GM23338 (cell line): ENCODE measurements at regions not wholly inside any gene's neighbourhood (a gene's known extent, or its start where the extent isn't known, plus 50 kb on each side); places are given as distances from the start of the nearest gene placed in this dataset.

Experiments used
- ATAC-seq: fragments of 200-7000 bp; cut with Tn5 transposase; 3 replicates; pipeline ENCODE4 v1.9.1; 2020
- DNase-seq: peaks from one replicate; pipeline ENCODE4 v3.0.0-alpha.2; 2015; ENCODE audit warnings: low spot score
- H2AFZ ChIP-seq: fragments of 200-600 bp; sonication (generic); 2 replicates; pipeline ENCODE4 v1.8.0; 2016; ENCODE audit warnings: antibody characterized with exemption, mild to moderate bottlenecking, moderate library complexity
- H3F3A ChIP-seq: fragments of 200-600 bp; sonication (generic); replicated peaks from 2 replicates; pipeline ENCODE4 v1.8.0; 2017; ENCODE audit warnings: antibody characterized with exemption, mixed run types, low read depth
- H3K27ac ChIP-seq: fragments of 200-600 bp; sonication (generic); 2 replicates; pipeline ENCODE4 v1.6.1; 2016; ENCODE audit warnings: low read depth
- H3K27me3 ChIP-seq: fragments of 200-600 bp; sonication (generic); 2 replicates; pipeline ENCODE4 v1.8.0; 2016; ENCODE audit warnings: mild to moderate bottlenecking, mixed run types, moderate library complexity; ENCODE audit not compliant: insufficient read depth
- H3K36me3 ChIP-seq: fragments of 200-600 bp; sonication (generic); 2 replicates; pipeline ENCODE4 v1.8.0; 2016; ENCODE audit warnings: mild to moderate bottlenecking; ENCODE audit not compliant: insufficient read depth
- H3K4me1 ChIP-seq: fragments of 200-600 bp; sonication (generic); 2 replicates; pipeline ENCODE4 v1.8.0; 2016; ENCODE audit warnings: mild to moderate bottlenecking, moderate library complexity; ENCODE audit not compliant: insufficient read depth
- H3K4me2 ChIP-seq: fragments of 200-600 bp; sonication (generic); 2 replicates; pipeline ENCODE4 v1.7.1; 2017; ENCODE audit warnings: mixed run types
- H3K4me3 ChIP-seq: fragments of 200-600 bp; sonication (generic); 2 replicates; pipeline ENCODE4 v1.6.1; 2016; ENCODE audit warnings: mixed run types
- H3K79me2 ChIP-seq: fragments of 200-600 bp; sonication (generic); replicated peaks from 2 replicates; pipeline ENCODE4 v1.8.0; 2017; ENCODE audit warnings: mild to moderate bottlenecking; ENCODE audit not compliant: insufficient read depth
- H3K9me2 ChIP-seq: fragments of 200-600 bp; sonication (generic); 2 replicates; pipeline ENCODE4 v1.8.0; 2017; ENCODE audit not compliant: insufficient read depth
- H4K20me1 ChIP-seq: fragments of 200-600 bp; sonication (generic); replicated peaks from 2 replicates; pipeline ENCODE4 v1.8.0; 2017; ENCODE audit warnings: mild to moderate bottlenecking; ENCODE audit not compliant: insufficient read depth
- H3K27ac Mint-ChIP-seq: 2 replicates; pipeline ENCODE4 v1.8.0; 2020; ENCODE audit warnings: inconsistent platforms, mild to moderate bottlenecking, moderate library complexity, mixed read lengths
- H3K27me3 Mint-ChIP-seq: 3 replicates; pipeline ENCODE4 v1.8.0; 2022; ENCODE audit warnings: low read depth, mild to moderate bottlenecking, moderate library complexity, mixed read lengths, inconsistent platforms; ENCODE audit not compliant: insufficient read depth, poor library complexity
- H3K36me3 Mint-ChIP-seq: 3 replicates; pipeline ENCODE4 v1.8.0; 2021; ENCODE audit warnings: low read depth, mild to moderate bottlenecking, inconsistent platforms, moderate library complexity, mixed read lengths
- H3K4me1 Mint-ChIP-seq: 3 replicates; pipeline ENCODE4 v1.8.0; 2020; ENCODE audit warnings: mild to moderate bottlenecking, inconsistent platforms, mixed read lengths
- H3K4me3 Mint-ChIP-seq: 3 replicates; pipeline ENCODE4 v1.8.0; 2021; ENCODE audit warnings: moderate library complexity, mild to moderate bottlenecking, inconsistent platforms, mixed read lengths
- H3K9me3 Mint-ChIP-seq: 3 replicates; pipeline ENCODE4 v1.8.0; 2020; ENCODE audit warnings: moderate library complexity, mild to moderate bottlenecking, inconsistent platforms, mixed read lengths
- CREB1 ChIP-seq: fragments of 250-450 bp; sonication (Bioruptor Pico); IDR thresholded peaks from 2 replicates; pipeline ENCODE4 v1.5.0; 2020; ENCODE audit warnings: low read depth, mild to moderate bottlenecking, moderate library complexity
- ETS1 ChIP-seq: IDR thresholded peaks from 2 replicates; pipeline ENCODE4 v1.6.1; 2016; ENCODE audit warnings: antibody characterized with exemption
- EZH2 ChIP-seq: fragments of 200-600 bp; sonication (generic); IDR thresholded peaks from one replicate; pipeline ENCODE4 v1.8.0; 2017; ENCODE audit warnings: antibody characterized with exemption, mild to moderate bottlenecking, low read depth; ENCODE audit not compliant: unreplicated experiment
- EZH2phosphoT487 ChIP-seq: fragments of 200-600 bp; sonication (generic); IDR thresholded peaks from one replicate; pipeline ENCODE4 v1.8.1; 2018; ENCODE audit warnings: antibody characterized with exemption; ENCODE audit not compliant: unreplicated experiment
- NANOG ChIP-seq: IDR thresholded peaks from 2 replicates; pipeline ENCODE4 v1.6.1; 2016; ENCODE audit warnings: antibody characterized with exemption, borderline replicate concordance
- REST ChIP-seq: IDR thresholded peaks from one replicate; pipeline ENCODE4 v1.6.1; 2018; ENCODE audit warnings: antibody characterized with exemption; ENCODE audit not compliant: unreplicated experiment
- STAT1 ChIP-seq: IDR thresholded peaks from one replicate; pipeline ENCODE4 v1.6.1; 2016; ENCODE audit warnings: antibody characterized with exemption; ENCODE audit not compliant: unreplicated experiment
- ZNF114 ChIP-seq: fragments of 250-450 bp; sonication (Bioruptor Pico); IDR thresholded peaks from 2 replicates; pipeline ENCODE4 v1.5.0; 2020; ENCODE audit warnings: mild to moderate bottlenecking, moderate library complexity
- ZNF331 ChIP-seq: fragments of 250-450 bp; sonication (Bioruptor Pico); IDR thresholded peaks from 2 replicates; pipeline ENCODE4 v1.5.0; 2020; ENCODE audit warnings: low read depth, mild to moderate bottlenecking, moderate library complexity

DNA sequence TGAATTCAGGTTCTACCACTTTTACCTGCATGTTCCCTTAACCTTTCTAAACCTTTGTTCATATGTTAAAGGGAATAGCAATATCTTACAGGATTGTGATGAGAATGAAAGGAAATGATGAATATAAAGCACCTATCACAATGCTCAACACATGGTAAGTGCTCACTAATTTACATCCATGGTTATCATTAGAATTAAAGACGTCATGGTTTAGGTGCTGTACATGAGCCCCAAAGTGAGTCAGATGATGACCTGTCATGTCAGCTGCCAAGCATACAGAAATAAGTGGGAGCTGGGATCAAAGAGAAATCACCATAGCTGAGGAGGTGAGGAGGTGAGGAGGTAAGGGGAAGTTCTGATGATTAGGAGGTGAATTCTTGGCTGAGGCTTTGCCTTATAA lies 135.9 kb upstream of the ATP2B1 start:
- TF ChIP-seq REST (no peak), EZH2phosphoT487 (no peak), ZNF331 (CRISPR knock-in tag) (no peak)
- no peaks in the 10 kb centered on the region for H3K4me1 Mint-ChIP-seq
- no peak overlapping the region for H3K4me3 Mint-ChIP-seq
- ATAC-seq = no peak
- Histone ChIP-seq H3F3A (no peaks in the 10 kb centered on the region), H3K4me3 (no peak overlapping the region), H3K36me3 (no peaks in the 10 kb centered on the region), H3K4me1 (no peaks in the 10 kb centered on the region), H3K79me2 (no peaks in the 10 kb centered on the region), H3K27me3 (no peaks in the 10 kb centered on the region), H2AFZ (no peak overlapping the region), H3K9me2 (no peaks in the 10 kb centered on the region), H3K4me2 (no peak overlapping the region), H4K20me1 (no peaks in the 10 kb centered on the region), H3K27ac (no peak overlapping the region)
- no peaks in the 10 kb centered on the region for H3K27me3 Mint-ChIP-seq
- H3K36me3 Mint-ChIP-seq = no peaks in the 10 kb centered on the region
- H3K9me3 Mint-ChIP-seq = no peaks in the 10 kb centered on the region
- no peak overlapping the region for H3K27ac Mint-ChIP-seq
- DNase-seq = no peak

DNA sequence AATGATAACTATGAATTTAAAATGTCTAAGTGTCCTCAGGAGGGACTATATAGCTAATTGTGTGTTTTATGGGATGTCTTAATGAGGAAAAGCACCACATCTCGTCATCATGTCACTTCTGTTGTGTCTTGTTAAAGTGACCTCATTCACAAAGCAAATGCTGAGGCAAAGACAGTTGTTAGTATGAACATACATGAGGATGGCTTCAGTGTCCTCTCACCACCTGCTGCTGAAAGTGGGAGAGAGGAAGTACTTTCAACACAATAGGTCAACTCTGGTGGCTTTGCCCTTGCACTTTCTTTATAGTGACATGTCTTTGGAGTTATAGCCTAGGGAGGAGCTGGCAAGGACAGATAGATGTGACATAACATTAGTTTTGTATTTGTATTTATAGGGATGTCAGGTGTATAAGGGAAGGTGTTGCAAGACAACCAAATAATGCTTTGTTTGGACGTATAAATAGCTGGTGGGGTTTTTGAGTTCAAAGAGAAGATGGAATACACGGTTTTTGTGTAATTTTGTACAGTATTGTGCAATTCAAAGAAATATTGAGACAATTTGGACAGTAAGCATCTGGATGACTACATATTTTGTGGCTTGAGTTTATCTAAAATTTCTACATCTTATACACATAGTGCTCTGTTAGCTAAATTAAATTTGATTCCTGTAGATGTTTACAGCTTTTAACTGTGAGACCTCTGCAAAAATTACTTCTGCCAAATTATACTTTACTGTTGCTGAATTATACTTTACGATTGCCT lies 131.7 kb upstream of the ATP2B1 start:
- H3K27ac Mint-ChIP-seq = no peak overlapping the region
- Histone ChIP-seq H3K36me3 (no peaks in the 10 kb centered on the region), H3K4me2 (no peak overlapping the region), H3K27me3 (no peaks in the 10 kb centered on the region), H3K79me2 (no peaks in the 10 kb centered on the region), H3K4me1 (no peaks in the 10 kb centered on the region), H3K27ac (no peak overlapping the region), H3F3A (no peaks in the 10 kb centered on the region), H2AFZ (no peak overlapping the region; the same call in 1 of the 2 replicates), H3K9me2 (no peaks in the 10 kb centered on the region), H3K4me3 (no peak overlapping the region), H4K20me1 (no peaks in the 10 kb centered on the region)
- no peaks in the 10 kb centered on the region for H3K27me3 Mint-ChIP-seq
- no peak overlapping the region for H3K4me3 Mint-ChIP-seq
- 0 out of 3 replicates have a peak, but pooled peaks cover 4% of the 10 kb centered on the region for H3K4me1 Mint-ChIP-seq
- no peak for TF ChIP-seq ZNF114 (CRISPR knock-in tag)
- TF ChIP-seq EZH2 = no peak
- TF ChIP-seq STAT1 = no peak
- TF ChIP-seq REST = no peak
- no peak for TF ChIP-seq ETS1
- TF ChIP-seq CREB1 = no peak
- no peak for TF ChIP-seq NANOG
- TF ChIP-seq ZNF331 (CRISPR knock-in tag) = no peak
- H3K36me3 Mint-ChIP-seq = no peaks in the 10 kb centered on the region
- DNase-seq (no peak), ATAC-seq (no peak)
- H3K9me3 Mint-ChIP-seq = no peaks in the 10 kb centered on the region
